Trophoblast cell (in vitro differentiated cells and primary cell): ENCODE measurements at regions not wholly inside any gene's neighbourhood (a gene's known extent, or its start where the extent isn't known, plus 50 kb on each side); places are given as distances from the start of the nearest gene placed in this dataset.

Experiments used
- DNase-seq, 2 donors: peaks; one replicate each; pipeline ENCODE4 v3.0.0-alpha.2; 2016
- H2AFZ ChIP-seq: 2 replicates; pipeline ENCODE4 v1.6.1; 2013; ENCODE audit warnings: low read length, moderate library complexity, mild to moderate bottlenecking; ENCODE audit not compliant: insufficient read depth, poor library complexity
- H2AK5ac ChIP-seq: 2 replicates; pipeline ENCODE4 v1.6.1; 2013; ENCODE audit warnings: mild to moderate bottlenecking, low read length
- H2BK120ac ChIP-seq: 2 replicates; pipeline ENCODE4 v1.6.1; 2013; ENCODE audit warnings: low read length, mild to moderate bottlenecking, moderate library complexity; ENCODE audit not compliant: insufficient read depth, poor library complexity
- H2BK12ac ChIP-seq: 2 replicates; pipeline ENCODE4 v1.6.1; 2013; ENCODE audit warnings: mild to moderate bottlenecking, low read length, moderate library complexity
- H2BK5ac ChIP-seq: 2 replicates; pipeline ENCODE4 v1.6.1; 2013; ENCODE audit warnings: low read length, low read depth, moderate library complexity, mild to moderate bottlenecking; ENCODE audit not compliant: poor library complexity
- H3K14ac ChIP-seq: 2 replicates; pipeline ENCODE4 v1.6.1; 2013; ENCODE audit warnings: mild to moderate bottlenecking, low read length
- H3K18ac ChIP-seq: 2 replicates; pipeline ENCODE4 v1.6.1; 2013; ENCODE audit warnings: mild to moderate bottlenecking, low read length
- H3K23ac ChIP-seq: 2 replicates; pipeline ENCODE4 v1.6.1; 2013; ENCODE audit warnings: low read length
- H3K27ac ChIP-seq: 2 replicates; pipeline ENCODE4 v1.5.1; 2013; ENCODE audit warnings: low read depth, mild to moderate bottlenecking, inconsistent platforms, low read length, moderate library complexity
- H3K27me3 ChIP-seq: 2 replicates; pipeline ENCODE4 v1.6.1; 2013; ENCODE audit warnings: inconsistent platforms, mild to moderate bottlenecking, low read length, moderate library complexity; ENCODE audit not compliant: insufficient read depth
- H3K36me3 ChIP-seq, 2 experiments: 1 replicate in 1 of 2; 2 replicates in 1 of 2; pipeline ENCODE4 v1.6.1; 2013; ENCODE audit warnings: low read length in 2 of 2, mild to moderate bottlenecking in 2 of 2, moderate library complexity in 1 of 2; ENCODE audit not compliant: insufficient read depth in 2 of 2, control insufficient read depth in 1 of 2
- H3K4ac ChIP-seq: 2 replicates; pipeline ENCODE4 v1.6.1; 2013; ENCODE audit warnings: low read depth, mild to moderate bottlenecking, low read length, moderate library complexity
- H3K4me1 ChIP-seq, 2 experiments: 1 replicate in 1 of 2; 2 replicates in 1 of 2; pipeline ENCODE4 v1.6.1; 2013; ENCODE audit warnings: low read length in 2 of 2, mild to moderate bottlenecking in 2 of 2, moderate library complexity in 1 of 2; ENCODE audit not compliant: insufficient read depth in 2 of 2, control insufficient read depth in 1 of 2
- H3K4me2 ChIP-seq: 2 replicates; pipeline ENCODE4 v1.6.1; 2013; ENCODE audit warnings: inconsistent platforms, mild to moderate bottlenecking, low read length, moderate library complexity
- H3K4me3 ChIP-seq: 2 replicates; pipeline ENCODE4 v1.5.1; 2013; ENCODE audit warnings: mild to moderate bottlenecking, low read depth, low read length, inconsistent platforms
- H3K79me1 ChIP-seq: one replicate; pipeline ENCODE4 v1.6.1; 2013; ENCODE audit warnings: low read length
- H3K79me2 ChIP-seq: 2 replicates; pipeline ENCODE4 v1.6.1; 2013; ENCODE audit warnings: low read length, mild to moderate bottlenecking; ENCODE audit not compliant: control insufficient read depth, insufficient read depth, poor library complexity
- H3K9ac ChIP-seq: 2 replicates; pipeline ENCODE4 v1.6.1; 2013; ENCODE audit warnings: mild to moderate bottlenecking, low read length
- H3K9me3 ChIP-seq: 2 replicates; pipeline ENCODE4 v1.6.1; 2013; ENCODE audit warnings: low read depth, mild to moderate bottlenecking, control low read depth, inconsistent platforms, low read length; ENCODE audit not compliant: insufficient read depth
- H4K12ac ChIP-seq: 2 replicates; pipeline ENCODE4 v1.6.1; 2013; ENCODE audit warnings: low read depth, mild to moderate bottlenecking, low read length, moderate library complexity
- H4K8ac ChIP-seq: 2 replicates; pipeline ENCODE4 v1.6.1; 2013; ENCODE audit warnings: low read depth, mild to moderate bottlenecking, low read length, moderate library complexity
- H4K91ac ChIP-seq: one replicate; pipeline ENCODE4 v1.6.1; 2013; ENCODE audit warnings: low read depth, mild to moderate bottlenecking, low read length, moderate library complexity
- WGBS: extraction: QIAGEN DNeasy Blood & Tissue Kit; methylation state at CpG from one replicate; pipeline ENCODE4 v1.1.7; 2013; ENCODE audit warnings: missing lambda C conversion rate; ENCODE audit not compliant: insufficient read length, insufficient coverage; ENCODE audit errors: extremely low coverage; 5-methylcytosine and 5-hydroxymethylcytosine counted together

DNA sequence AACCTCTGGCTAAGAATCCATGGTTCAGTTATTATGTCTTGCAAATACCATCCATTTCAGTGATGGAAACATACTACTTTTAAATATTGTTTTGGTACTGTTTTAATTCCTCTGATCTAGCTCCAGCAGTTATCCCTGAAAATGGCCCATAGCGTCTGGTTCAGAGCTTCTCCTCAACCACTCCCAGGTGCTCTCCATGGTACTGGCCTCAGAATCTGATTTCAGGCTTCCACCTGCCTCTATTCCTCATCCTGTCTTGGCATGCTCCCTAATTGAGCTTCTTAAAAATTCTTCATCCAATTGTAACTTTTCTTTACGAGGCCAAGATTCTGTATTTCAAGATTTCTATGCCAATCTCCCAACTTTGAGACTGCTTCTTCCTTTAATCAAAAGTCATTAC is 236.3 kb downstream of the HTR7 start:
- Histone ChIP-seq H3K9ac (no peak overlapping the region), H3K79me2 (no peaks in the 10 kb centered on the region), H3K14ac (no peak overlapping the region), H3K9me3 (no peaks in the 10 kb centered on the region), H3K4ac (no peak overlapping the region), H3K23ac (no peak overlapping the region), H3K18ac (no peak overlapping the region), H2BK5ac (no peak overlapping the region), H3K27ac (no peak overlapping the region), H3K4me1 (no peaks in the 10 kb centered on the region), H2AFZ (no peak overlapping the region), H3K36me3 (no peaks in the 10 kb centered on the region), H3K27me3 (no peaks in the 10 kb centered on the region), H4K12ac (no peak overlapping the region), H2BK12ac (no peak overlapping the region), H3K79me1 (no peaks in the 10 kb centered on the region), H2BK120ac (no peak overlapping the region), H2AK5ac (no peak overlapping the region), H4K8ac (no peak overlapping the region), H4K91ac (no peak overlapping the region), H3K4me3 (no peak overlapping the region), H3K4me2 (no peak overlapping the region)
- peak in 1 of 2 donors; percentile 12 for DNase-seq
- WGBS: no CpG with 5 or more reads among the region's 2 CpGs

GRCh38 chr10:90635111-90635765 is 222.6 kb downstream of the HTR7 start:
- no peak overlapping the region for H3K18ac ChIP-seq
- no peaks in the 10 kb centered on the region for H3K79me1 ChIP-seq
- no peaks in the 10 kb centered on the region for H3K9me3 ChIP-seq
- no peaks in the 10 kb centered on the region for H3K79me2 ChIP-seq
- H4K12ac ChIP-seq: no peak overlapping the region
- no peak overlapping the region for H3K4ac ChIP-seq
- H3K14ac ChIP-seq: no peak overlapping the region
- no peak overlapping the region for H2AK5ac ChIP-seq
- no peak overlapping the region for H4K8ac ChIP-seq
- no peak overlapping the region for H2BK12ac ChIP-seq
- H3K4me1 ChIP-seq: no peaks in the 10 kb centered on the region
- WGBS: no CpG with 5 or more reads among the region's 2 CpGs
- no peak overlapping the region for H3K4me2 ChIP-seq
- H3K36me3 ChIP-seq: no peaks in the 10 kb centered on the region
- no peak overlapping the region for H3K9ac ChIP-seq
- no peak overlapping the region for H2BK5ac ChIP-seq
- H2BK120ac ChIP-seq: no peak overlapping the region
- no peak overlapping the region for H2AFZ ChIP-seq
- H3K27me3 ChIP-seq: no peaks in the 10 kb centered on the region
- H3K27ac ChIP-seq: no peak overlapping the region
- no peak for DNase-seq
- H3K23ac ChIP-seq: no peak overlapping the region
- H3K4me3 ChIP-seq: no peak overlapping the region
- H4K91ac ChIP-seq: no peak overlapping the region

DNA sequence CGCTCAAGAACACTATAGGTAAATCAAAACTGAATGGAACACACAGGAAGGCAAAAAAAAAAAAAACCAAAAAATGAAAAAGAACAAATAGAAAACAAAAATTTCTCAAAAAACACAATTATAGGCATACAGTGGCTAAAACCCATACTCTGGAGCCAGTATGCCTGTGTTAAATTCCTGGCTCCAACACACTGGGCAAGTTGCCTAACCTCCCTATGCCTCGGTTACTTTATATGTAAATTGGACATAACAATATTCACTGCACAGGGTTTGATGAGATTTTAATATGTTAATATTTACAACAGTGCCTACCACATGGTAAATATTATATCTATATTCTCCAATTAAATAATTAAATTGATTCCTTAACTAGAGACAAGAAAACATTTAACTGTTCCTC is 217.1 kb downstream of the HTR7 start:
- peaks cover 0 to 4% of the 10 kb centered on the region in 2 experiments for H3K4me1 ChIP-seq

DNA sequence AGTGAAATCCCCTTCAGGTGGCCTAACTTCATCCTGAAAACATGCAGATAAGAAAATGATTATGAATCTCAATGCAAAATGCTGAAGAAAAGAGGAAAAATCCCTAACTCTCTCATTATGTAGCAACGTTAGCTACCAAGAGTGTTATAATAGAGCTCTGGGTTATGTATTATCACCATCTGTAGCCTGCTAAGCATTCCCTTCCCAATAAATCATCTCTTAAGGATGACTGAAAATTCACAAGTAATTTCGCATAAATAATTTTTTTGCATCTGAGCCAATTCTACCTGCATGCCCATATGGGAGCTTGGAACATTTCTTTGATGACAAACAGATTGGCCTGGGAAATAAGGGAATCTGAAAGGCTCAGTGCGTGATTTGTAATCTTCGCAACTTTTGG is 216.1 kb downstream of the HTR7 start:
- no peak overlapping the region for H2BK120ac ChIP-seq
- H2AFZ ChIP-seq: no peak overlapping the region
- H4K12ac ChIP-seq: no peak overlapping the region
- H2BK5ac ChIP-seq: no peak overlapping the region
- H3K4ac ChIP-seq: no peak overlapping the region
- no peaks in the 10 kb centered on the region for H3K79me1 ChIP-seq
- no CpG with 5 or more reads among the region's 4 CpGs for WGBS
- H3K9ac ChIP-seq: no peak overlapping the region
- H4K8ac ChIP-seq: no peak overlapping the region
- no peaks in the 10 kb centered on the region for H3K36me3 ChIP-seq
- H3K27ac ChIP-seq: no peak overlapping the region
- no peaks in the 10 kb centered on the region for H3K9me3 ChIP-seq
- H3K23ac ChIP-seq: no peak overlapping the region
- no peak overlapping the region for H2AK5ac ChIP-seq
- H3K27me3 ChIP-seq: no peaks in the 10 kb centered on the region
- H3K4me2 ChIP-seq: no peak overlapping the region
- H4K91ac ChIP-seq: no peak overlapping the region
- H3K4me1 ChIP-seq: peaks cover 0 to 4% of the 10 kb centered on the region in 2 experiments
- peak; percentile 48 to 79 for DNase-seq
- no peak overlapping the region for H2BK12ac ChIP-seq
- H3K79me2 ChIP-seq: no peaks in the 10 kb centered on the region
- no peak overlapping the region for H3K18ac ChIP-seq
- no peak overlapping the region for H3K4me3 ChIP-seq
- no peak overlapping the region for H3K14ac ChIP-seq

More for the DNA sequence above, 217.1 kb downstream of the HTR7 start:
- Histone ChIP-seq H3K18ac (no peak overlapping the region), H3K23ac (no peak overlapping the region), H3K36me3 (no peaks in the 10 kb centered on the region), H2AK5ac (no peak overlapping the region), H2AFZ (no peak overlapping the region), H3K9me3 (no peaks in the 10 kb centered on the region), H3K9ac (no peak overlapping the region), H4K12ac (no peak overlapping the region), H3K14ac (no peak overlapping the region), H3K4me2 (no peak overlapping the region), H2BK120ac (no peak overlapping the region), H2BK5ac (no peak overlapping the region), H4K91ac (no peak overlapping the region), H4K8ac (no peak overlapping the region), H2BK12ac (no peak overlapping the region), H3K4ac (no peak overlapping the region), H3K27ac (no peak overlapping the region), H3K79me2 (no peaks in the 10 kb centered on the region), H3K4me3 (no peak overlapping the region), H3K79me1 (no peaks in the 10 kb centered on the region), H3K27me3 (no peaks in the 10 kb centered on the region)
- no CpG with 5 or more reads among the region's 2 CpGs for WGBS
- no peak for DNase-seq
